Left renal pelvis (tissue), 4 donors: ENCODE measurements at regions not wholly inside any gene's neighbourhood (a gene's known extent, or its start where the extent isn't known, plus 50 kb on each side); places are given as distances from the start of the nearest gene placed in this dataset.

Source experiments
- DNase-seq, 4 donors: peaks; one replicate each; pipeline ENCODE4 v3.0.0-alpha.2; 2013; ENCODE audit warnings: low read depth in 4 of 4, low spot score in 3 of 4

GRCh38 chr3:34687671-34688070, 889.2 kb downstream of the PDCD6IP start:
- DNase-seq = no peak

- DNase-seq = no peak
Observed at GRCh38 chr3:34696831-34697230, 898.4 kb downstream of the PDCD6IP start.

- DNase-seq = no peak
Observed at GRCh38 chr3:34703053-34703452, 904.6 kb downstream of the PDCD6IP start.

GRCh38 chr3:34724916-34725499, 914.3 kb upstream of the ARPP21 start:
- DNase-seq = no peak

- no peak for DNase-seq
Observed at GRCh38 chr3:34725774-34726173, 913.6 kb upstream of the ARPP21 start.

- DNase-seq = no peak
Observed at GRCh38 chr3:34727700-34728099, 911.6 kb upstream of the ARPP21 start.

GRCh38 chr3:34742151-34742550, 897.2 kb upstream of the ARPP21 start:
- DNase-seq = no peak

- DNase-seq = no peak
Observed at GRCh38 chr3:34758630-34759261, 880.6 kb upstream of the ARPP21 start.

GRCh38 chr3:34777386-34777785, 861.9 kb upstream of the ARPP21 start:
- DNase-seq = no peak

GRCh38 chr3:34779092-34779491, 860.2 kb upstream of the ARPP21 start:
- DNase-seq = no peak

- no peak for DNase-seq
Observed at GRCh38 chr3:34780294-34780693, 859.0 kb upstream of the ARPP21 start.

GRCh38 chr3:34780973-34781372, 858.4 kb upstream of the ARPP21 start:
- DNase-seq = no peak

- no peak for DNase-seq
Observed at GRCh38 chr3:34782871-34783270, 856.5 kb upstream of the ARPP21 start.

- no peak for DNase-seq
Observed at GRCh38 chr3:34783876-34784275, 855.4 kb upstream of the ARPP21 start.

- no peak for DNase-seq
Observed at GRCh38 chr3:34793057-34793456, 846.3 kb upstream of the ARPP21 start.

- no peak for DNase-seq
Observed at GRCh38 chr3:34807611-34808010, 831.7 kb upstream of the ARPP21 start.

GRCh38 chr3:34808287-34808686, 831.0 kb upstream of the ARPP21 start:
- no peak for DNase-seq

- no peak for DNase-seq
Observed at GRCh38 chr3:34828847-34829246, 810.5 kb upstream of the ARPP21 start.

- no peak for DNase-seq
Observed at GRCh38 chr3:34832865-34833508, 806.3 kb upstream of the ARPP21 start.

- no peak for DNase-seq
Observed at GRCh38 chr3:34837848-34838741, 801.2 kb upstream of the ARPP21 start.
